ENCODE measurements at regions not wholly inside any gene's neighbourhood (a gene's known extent, or its start where the extent isn't known, plus 50 kb on each side); places are given as distances from the start of the nearest gene placed in this dataset.

GRCh38 chr22:34897126-34897525 lies 168.8 kb upstream of the ISX start:
- no peak for TF ChIP-seq POLR2A (IDR thresholded peaks at IDR 0.05)
- TF ChIP-seq CTCF (IDR thresholded peaks at IDR 0.05), result no peak

Data from testis (tissue), 2 donors.